ENCODE measurements at regions not wholly inside any gene's neighbourhood (a gene's known extent, or its start where the extent isn't known, plus 50 kb on each side); places are given as distances from the start of the nearest gene placed in this dataset.
"Not testable (repeated sequence)": the region's sequence is repeated elsewhere in the genome, so short reads cannot be mapped to it uniquely, and the experiment has no call there.

GRCh38 chr7:110386913-110387312 is 704.0 kb upstream of the LRRN3 start:
- peak; percentile 58 for DNase-seq (ENCODE audit: low spot score)

- no peak for DNase-seq (ENCODE audit: low spot score)
These were observed 703.2 kb upstream of the LRRN3 start for GRCh38 chr7:110387689-110388088.

GRCh38 chr7:110388457-110388856 is 702.5 kb upstream of the LRRN3 start:
- DNase-seq (ENCODE audit: low spot score), result no peak

- DNase-seq (ENCODE audit: low spot score), result no peak
These were observed 694.9 kb upstream of the LRRN3 start for GRCh38 chr7:110396021-110396420.

- no peak for DNase-seq (ENCODE audit: low spot score)
These were observed 692.8 kb upstream of the LRRN3 start for GRCh38 chr7:110397927-110398660.

- no peak for DNase-seq (ENCODE audit: low spot score)
These were observed 691.5 kb upstream of the LRRN3 start for GRCh38 chr7:110399421-110399820.

- DNase-seq (ENCODE audit: low spot score), result no peak
These were observed 690.5 kb upstream of the LRRN3 start for GRCh38 chr7:110400411-110400810.

- DNase-seq (ENCODE audit: low spot score), result no peak
These were observed 683.7 kb upstream of the LRRN3 start for GRCh38 chr7:110407242-110407641.

- no peak for DNase-seq (ENCODE audit: low spot score)
These were observed 683.2 kb upstream of the LRRN3 start for GRCh38 chr7:110407706-110408105.

- DNase-seq (ENCODE audit: low spot score), result no peak
These were observed 678.3 kb upstream of the LRRN3 start for GRCh38 chr7:110412614-110413013.

- no peak for DNase-seq (ENCODE audit: low spot score)
These were observed 677.9 kb upstream of the LRRN3 start for GRCh38 chr7:110413038-110413437.

- DNase-seq (ENCODE audit: low spot score), result no peak
These were observed 673.3 kb upstream of the LRRN3 start for GRCh38 chr7:110417611-110418010.

GRCh38 chr7:110418659-110419280 is 672.2 kb upstream of the LRRN3 start:
- no peak for DNase-seq (ENCODE audit: low spot score)

GRCh38 chr7:110420788-110421187 is 670.1 kb upstream of the LRRN3 start:
- DNase-seq (ENCODE audit: low spot score), result no peak

- no peak for DNase-seq (ENCODE audit: low spot score)
These were observed 669.3 kb upstream of the LRRN3 start for GRCh38 chr7:110421490-110422241.

- DNase-seq (ENCODE audit: low spot score), result no peak
These were observed 658.8 kb upstream of the LRRN3 start for GRCh38 chr7:110432061-110432553.

GRCh38 chr7:110438926-110439325 is 652.0 kb upstream of the LRRN3 start:
- not testable (repeated sequence) for DNase-seq (ENCODE audit: low spot score)

GRCh38 chr7:110442381-110442837 is 648.5 kb upstream of the LRRN3 start:
- DNase-seq (ENCODE audit: low spot score), result peak; percentile 69

- no peak for DNase-seq (ENCODE audit: low spot score)
These were observed 644.3 kb upstream of the LRRN3 start for GRCh38 chr7:110446658-110447057.

GRCh38 chr7:110448918-110449317 is 642.0 kb upstream of the LRRN3 start:
- DNase-seq (ENCODE audit: low spot score), result no peak

GRCh38 chr7:110454713-110455112 is 636.2 kb upstream of the LRRN3 start:
- no peak for DNase-seq (ENCODE audit: low spot score)

- no peak for DNase-seq (ENCODE audit: low spot score)
These were observed 629.3 kb upstream of the LRRN3 start for GRCh38 chr7:110461621-110462020.

GRCh38 chr7:110470420-110470819 is 620.5 kb upstream of the LRRN3 start:
- no peak for DNase-seq (ENCODE audit: low spot score)

All from H4 (cell line).